SU-DHL-6 (cell line): ENCODE measurements at regions not wholly inside any gene's neighbourhood (a gene's known extent, or its start where the extent isn't known, plus 50 kb on each side); places are given as distances from the start of the nearest gene placed in this dataset.

Source experiments
- EZH2phosphoT487 ChIP-seq: fragments of 200-600 bp; sonication (generic), shearing (Covaris generic); conservative IDR thresholded peaks from 2 replicates; pipeline ENCODE4 v1.6.1; 2018; ENCODE audit warnings: mild to moderate bottlenecking, antibody characterized with exemption, low read length, moderate library complexity, mixed read lengths
- TF ChIP-seq, protein P1 (sequence below): fragments of 200-600 bp; sonication (generic); IDR thresholded peaks from one replicate; pipeline ENCODE4 v1.5.1; 2017; ENCODE audit warnings: antibody characterized with exemption, mild to moderate bottlenecking, low read length, moderate library complexity; ENCODE audit not compliant: insufficient read depth, poor library complexity, severe bottlenecking

GRCh38 chr7:67359900-67360299 is 363.3 kb downstream of the TYW1 start:
- TF ChIP-seq, protein P1, sequence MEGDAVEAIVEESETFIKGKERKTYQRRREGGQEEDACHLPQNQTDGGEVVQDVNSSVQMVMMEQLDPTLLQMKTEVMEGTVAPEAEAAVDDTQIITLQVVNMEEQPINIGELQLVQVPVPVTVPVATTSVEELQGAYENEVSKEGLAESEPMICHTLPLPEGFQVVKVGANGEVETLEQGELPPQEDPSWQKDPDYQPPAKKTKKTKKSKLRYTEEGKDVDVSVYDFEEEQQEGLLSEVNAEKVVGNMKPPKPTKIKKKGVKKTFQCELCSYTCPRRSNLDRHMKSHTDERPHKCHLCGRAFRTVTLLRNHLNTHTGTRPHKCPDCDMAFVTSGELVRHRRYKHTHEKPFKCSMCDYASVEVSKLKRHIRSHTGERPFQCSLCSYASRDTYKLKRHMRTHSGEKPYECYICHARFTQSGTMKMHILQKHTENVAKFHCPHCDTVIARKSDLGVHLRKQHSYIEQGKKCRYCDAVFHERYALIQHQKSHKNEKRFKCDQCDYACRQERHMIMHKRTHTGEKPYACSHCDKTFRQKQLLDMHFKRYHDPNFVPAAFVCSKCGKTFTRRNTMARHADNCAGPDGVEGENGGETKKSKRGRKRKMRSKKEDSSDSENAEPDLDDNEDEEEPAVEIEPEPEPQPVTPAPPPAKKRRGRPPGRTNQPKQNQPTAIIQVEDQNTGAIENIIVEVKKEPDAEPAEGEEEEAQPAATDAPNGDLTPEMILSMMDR: no peak
- TF ChIP-seq EZH2phosphoT487: no peak
